OCI-LY1 (cell line): ENCODE measurements at regions not wholly inside any gene's neighbourhood (a gene's known extent, or its start where the extent isn't known, plus 50 kb on each side); places are given as distances from the start of the nearest gene placed in this dataset.
"Not testable (repeated sequence)": the region's sequence is repeated elsewhere in the genome, so short reads cannot be mapped to it uniquely, and the experiment has no call there.

ENCODE experiments used
- H2AFZ ChIP-seq: fragments of 200-600 bp; sonication (generic), shearing (Covaris generic); 2 replicates; pipeline ENCODE4 v1.6.0; 2014; ENCODE audit warnings: antibody characterized with exemption, mild to moderate bottlenecking, low read length
- H3F3A ChIP-seq: fragments of 200-600 bp; sonication (generic), shearing (Covaris generic); 2 replicates; pipeline ENCODE4 v1.6.0; 2014; ENCODE audit warnings: mild to moderate bottlenecking, antibody characterized with exemption, low read length, moderate library complexity; ENCODE audit not compliant: insufficient read depth
- H3K27ac ChIP-seq: fragments of 200-600 bp; sonication (generic); 2 replicates; pipeline ENCODE4 v1.5.1; 2014; ENCODE audit warnings: low read length, mixed run types, mild to moderate bottlenecking, low read depth; ENCODE audit not compliant: poor library complexity, severe bottlenecking
- H3K27me3 ChIP-seq: fragments of 200-600 bp; sonication (generic); 2 replicates; pipeline ENCODE4 v1.6.0; 2014; ENCODE audit warnings: antibody characterized with exemption, mild to moderate bottlenecking, low read length, moderate library complexity; ENCODE audit not compliant: insufficient read depth
- H3K36me3 ChIP-seq: fragments of 200-600 bp; sonication (generic); 2 replicates; pipeline ENCODE4 v1.6.1; 2014; ENCODE audit warnings: mild to moderate bottlenecking, antibody characterized with exemption, low read length, moderate library complexity, mixed read lengths; ENCODE audit not compliant: insufficient read depth
- H3K4me1 ChIP-seq: fragments of 200-600 bp; sonication (generic); 2 replicates; pipeline ENCODE4 v1.5.1; 2014; ENCODE audit warnings: mild to moderate bottlenecking, low read length, moderate library complexity; ENCODE audit not compliant: insufficient read depth, severe bottlenecking
- H3K4me2 ChIP-seq: fragments of 200-600 bp; sonication (generic), shearing (Covaris generic); 2 replicates; pipeline ENCODE4 v1.6.1; 2014; ENCODE audit warnings: low read length
- H3K4me3 ChIP-seq: fragments of 200-600 bp; sonication (generic); 2 replicates; pipeline ENCODE4 v1.5.1; 2014; ENCODE audit warnings: low read length, low read depth, mild to moderate bottlenecking, mixed read lengths; ENCODE audit not compliant: poor library complexity, severe bottlenecking
- H3K79me2 ChIP-seq: fragments of 200-600 bp; shearing (Covaris generic); 2 replicates; pipeline ENCODE4 v1.6.1; 2016; ENCODE audit warnings: mixed run types, low read length, mixed read lengths; ENCODE audit not compliant: insufficient read depth
- H3K9ac ChIP-seq: fragments of 200-600 bp; sonication (generic), shearing (Covaris generic); 2 replicates; pipeline ENCODE4 v1.6.1; 2014; ENCODE audit warnings: mild to moderate bottlenecking, low read length, mixed read lengths
- H3K9me2 ChIP-seq: fragments of 200-600 bp; sonication (generic), shearing (Covaris generic); 2 replicates; pipeline ENCODE4 v1.6.1; 2014; ENCODE audit warnings: low read depth, mild to moderate bottlenecking, low read length, mixed read lengths
- H3K9me3 ChIP-seq: fragments of 200-600 bp; shearing (Covaris generic); 2 replicates; pipeline ENCODE4 v1.6.1; 2014; ENCODE audit warnings: low read length, mixed read lengths
- H4K20me1 ChIP-seq: fragments of 200-600 bp; sonication (generic), shearing (Covaris generic); 2 replicates; pipeline ENCODE4 v1.6.0; 2016; ENCODE audit warnings: mild to moderate bottlenecking, low read length; ENCODE audit not compliant: insufficient read depth
- EZH2 ChIP-seq: fragments of 200-600 bp; sonication (generic), shearing (Covaris generic); IDR thresholded peaks from 2 replicates; pipeline ENCODE4 v1.8.0; 2017; ENCODE audit warnings: borderline replicate concordance, mixed run types, mild to moderate bottlenecking, antibody characterized with exemption, low read length, moderate library complexity, mixed read lengths
- TF ChIP-seq, protein P1 (sequence below): fragments of 200-600 bp; sonication (generic), shearing (Covaris generic); IDR thresholded peaks from 2 replicates; pipeline ENCODE4 v1.5.1; 2017; ENCODE audit warnings: mild to moderate bottlenecking, antibody characterized with exemption, low read length, moderate library complexity, mixed read lengths

DNA sequence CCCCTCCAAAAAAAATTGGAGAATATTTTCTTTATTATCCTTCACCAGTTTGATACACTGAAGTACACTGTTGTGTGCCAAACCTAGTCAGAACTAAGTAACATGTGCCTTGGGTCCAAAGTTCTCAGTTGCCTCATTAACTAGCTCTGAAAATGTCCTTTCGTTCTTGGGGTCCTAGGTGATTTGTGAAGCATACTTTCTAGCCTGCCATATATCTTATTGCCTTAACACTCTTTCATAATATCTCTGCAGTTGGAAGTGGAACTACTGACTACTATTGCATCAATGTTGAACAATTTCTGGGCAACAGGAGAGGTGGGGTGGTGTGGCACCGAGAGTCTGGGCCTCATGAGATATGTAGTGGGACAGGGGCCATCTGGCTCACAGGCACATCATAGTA is 592.9 kb upstream of the FBXO33 start:
- no peak overlapping the region for H2AFZ ChIP-seq
- TF ChIP-seq EZH2 = no peak
- TF ChIP-seq, protein P1, sequence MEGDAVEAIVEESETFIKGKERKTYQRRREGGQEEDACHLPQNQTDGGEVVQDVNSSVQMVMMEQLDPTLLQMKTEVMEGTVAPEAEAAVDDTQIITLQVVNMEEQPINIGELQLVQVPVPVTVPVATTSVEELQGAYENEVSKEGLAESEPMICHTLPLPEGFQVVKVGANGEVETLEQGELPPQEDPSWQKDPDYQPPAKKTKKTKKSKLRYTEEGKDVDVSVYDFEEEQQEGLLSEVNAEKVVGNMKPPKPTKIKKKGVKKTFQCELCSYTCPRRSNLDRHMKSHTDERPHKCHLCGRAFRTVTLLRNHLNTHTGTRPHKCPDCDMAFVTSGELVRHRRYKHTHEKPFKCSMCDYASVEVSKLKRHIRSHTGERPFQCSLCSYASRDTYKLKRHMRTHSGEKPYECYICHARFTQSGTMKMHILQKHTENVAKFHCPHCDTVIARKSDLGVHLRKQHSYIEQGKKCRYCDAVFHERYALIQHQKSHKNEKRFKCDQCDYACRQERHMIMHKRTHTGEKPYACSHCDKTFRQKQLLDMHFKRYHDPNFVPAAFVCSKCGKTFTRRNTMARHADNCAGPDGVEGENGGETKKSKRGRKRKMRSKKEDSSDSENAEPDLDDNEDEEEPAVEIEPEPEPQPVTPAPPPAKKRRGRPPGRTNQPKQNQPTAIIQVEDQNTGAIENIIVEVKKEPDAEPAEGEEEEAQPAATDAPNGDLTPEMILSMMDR = no peak

DNA sequence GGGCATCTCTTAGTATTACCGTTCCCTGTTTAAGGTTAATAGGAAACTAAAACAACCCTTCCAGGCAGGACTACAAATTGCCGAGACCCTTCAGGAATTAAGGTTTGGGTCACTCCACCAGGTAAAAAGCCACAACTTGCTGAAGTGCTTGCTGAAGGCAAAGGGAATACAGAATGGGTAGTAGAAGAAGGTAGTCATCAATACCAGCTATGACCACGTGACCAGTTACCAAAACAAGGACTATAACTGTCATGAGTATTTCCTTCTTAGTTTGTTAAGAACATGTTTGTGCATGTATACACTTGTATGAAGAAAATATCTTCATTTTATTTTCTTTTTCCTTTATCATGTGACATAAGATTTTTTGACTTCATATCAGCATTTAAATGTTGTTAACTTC is 578.7 kb upstream of the FBXO33 start:
- Histone ChIP-seq H3K4me3 (no peak overlapping the region), H3K9me3 (peaks cover 4% of the 10 kb centered on the region; the same call in 1 of the 2 replicates), H4K20me1 (no peaks in the 10 kb centered on the region), H3K27ac (no peak overlapping the region), H3K79me2 (no peaks in the 10 kb centered on the region), H3K36me3 (no peaks in the 10 kb centered on the region), H2AFZ (no peak overlapping the region), H3K4me2 (no peak overlapping the region), H3K9ac (no peak overlapping the region), H3K9me2 (no peaks in the 10 kb centered on the region), H3F3A (no peaks in the 10 kb centered on the region), H3K27me3 (no peaks in the 10 kb centered on the region), H3K4me1 (no peaks in the 10 kb centered on the region)
- TF ChIP-seq EZH2 = no peak
- TF ChIP-seq, protein P1 = no peak

More for the DNA sequence above, 592.9 kb upstream of the FBXO33 start:
- Histone ChIP-seq H3K4me3 (no peak overlapping the region), H3K4me1 (peaks cover 39% of the 10 kb centered on the region), H3F3A (0 out of 2 replicates have a peak, but pooled peaks cover 7% of the 10 kb centered on the region), H3K79me2 (no peaks in the 10 kb centered on the region), H3K36me3 (no peaks in the 10 kb centered on the region), H3K9ac (no peak overlapping the region), H3K27ac (no peak overlapping the region), H3K9me3 (0 out of 2 replicates have a peak, but pooled peaks cover 5% of the 10 kb centered on the region), H3K4me2 (no peak overlapping the region), H4K20me1 (no peaks in the 10 kb centered on the region), H3K9me2 (no peaks in the 10 kb centered on the region), H3K27me3 (no peaks in the 10 kb centered on the region)

DNA sequence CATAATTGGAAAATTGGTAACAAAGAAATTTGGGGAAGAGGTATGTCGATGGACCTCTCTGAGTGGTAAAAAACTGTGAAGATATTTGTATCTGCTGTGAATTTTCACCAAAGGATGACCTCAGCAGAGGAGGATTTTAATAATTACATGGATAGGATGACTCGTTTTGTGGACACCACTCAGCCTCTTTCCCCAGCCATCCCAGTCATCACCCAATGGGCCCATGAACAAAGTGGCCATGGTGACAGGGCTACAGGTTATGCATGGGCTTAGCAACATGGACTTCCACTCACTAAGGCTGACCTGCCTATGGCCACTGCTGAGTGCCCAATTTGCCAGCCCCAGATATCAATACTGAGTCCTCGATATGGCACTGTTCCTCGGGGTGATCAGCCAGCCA is 577.5 kb upstream of the FBXO33 start:
- H3K27me3 ChIP-seq = no peaks in the 10 kb centered on the region
- H3K4me2 ChIP-seq = no peak overlapping the region
- no peak overlapping the region for H3K27ac ChIP-seq
- no peak overlapping the region for H3K4me3 ChIP-seq
- peaks cover 4% of the 10 kb centered on the region; the same call in 1 of the 2 replicates for H3K9me3 ChIP-seq
- no peak overlapping the region for H3K9ac ChIP-seq
- H4K20me1 ChIP-seq = no peaks in the 10 kb centered on the region
- H3K36me3 ChIP-seq = no peaks in the 10 kb centered on the region
- H3K9me2 ChIP-seq = no peaks in the 10 kb centered on the region
- H3F3A ChIP-seq = no peaks in the 10 kb centered on the region
- H3K79me2 ChIP-seq = no peaks in the 10 kb centered on the region
- H2AFZ ChIP-seq = no peak overlapping the region
- no peak for TF ChIP-seq EZH2
- TF ChIP-seq, protein P1 = no peak
- no peaks in the 10 kb centered on the region for H3K4me1 ChIP-seq

DNA sequence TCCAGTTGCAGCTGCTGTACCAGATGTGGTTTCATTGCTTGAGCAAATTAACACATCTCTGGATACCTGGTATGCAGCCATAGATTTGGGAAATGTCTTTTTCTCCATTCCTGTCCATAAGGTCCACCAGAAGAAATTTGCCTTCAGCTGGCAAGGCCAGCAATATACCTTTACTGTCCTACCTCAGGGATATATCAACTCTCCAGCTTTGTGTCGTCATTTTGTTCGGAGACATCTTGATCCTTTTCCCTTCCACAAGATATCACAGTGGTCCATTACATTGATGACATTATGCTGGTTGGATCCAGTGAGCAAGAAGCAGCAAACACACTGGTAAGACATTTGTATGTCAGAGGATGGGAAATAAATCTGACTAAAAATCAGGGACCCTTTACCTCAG is 576.1 kb upstream of the FBXO33 start:
- H2AFZ ChIP-seq, H3K9me2 ChIP-seq, H3K27ac ChIP-seq, H3K27me3 ChIP-seq, H3K9ac ChIP-seq, H3K4me3 ChIP-seq, H3K36me3 ChIP-seq, H3K4me1 ChIP-seq, H4K20me1 ChIP-seq, H3K9me3 ChIP-seq, H3K79me2 ChIP-seq, H3F3A ChIP-seq, H3K4me2 ChIP-seq: not testable (repeated sequence)
